ENCODE measurements at regions not wholly inside any gene's neighbourhood (a gene's known extent, or its start where the extent isn't known, plus 50 kb on each side); places are given as distances from the start of the nearest gene placed in this dataset.

- no peak for DNase-seq
These were observed 433.2 kb upstream of the SMARCA2 start for GRCh38 chr9:1581926-1582325.

- DNase-seq, result no peak
These were observed 423.8 kb upstream of the SMARCA2 start for GRCh38 chr9:1591310-1591709.

- no peak for DNase-seq
These were observed 416.9 kb upstream of the SMARCA2 start for GRCh38 chr9:1598270-1598669.

GRCh38 chr9:1599961-1600360 is 415.2 kb upstream of the SMARCA2 start:
- no peak for DNase-seq

- no peak for DNase-seq
These were observed 410.1 kb upstream of the SMARCA2 start for GRCh38 chr9:1604942-1605560.

GRCh38 chr9:1606253-1606652 is 408.9 kb upstream of the SMARCA2 start:
- no peak for DNase-seq

- no peak for DNase-seq
These were observed 402.3 kb upstream of the SMARCA2 start for GRCh38 chr9:1612886-1613285.

- no peak for DNase-seq
These were observed 397.7 kb upstream of the SMARCA2 start for GRCh38 chr9:1617419-1617818.

GRCh38 chr9:1619915-1620710 is 395.0 kb upstream of the SMARCA2 start:
- no peak for DNase-seq

- no peak for DNase-seq
These were observed 377.7 kb upstream of the SMARCA2 start for GRCh38 chr9:1637401-1637800.

GRCh38 chr9:1639166-1639565 is 376.0 kb upstream of the SMARCA2 start:
- no peak for DNase-seq

- DNase-seq, result no peak
These were observed 367.4 kb upstream of the SMARCA2 start for GRCh38 chr9:1647776-1648175.

GRCh38 chr9:1653282-1653681 is 361.9 kb upstream of the SMARCA2 start:
- no peak for DNase-seq

- DNase-seq, result no peak
These were observed 356.3 kb upstream of the SMARCA2 start for GRCh38 chr9:1658661-1659362.

GRCh38 chr9:1659363-1659690 is 355.8 kb upstream of the SMARCA2 start:
- no peak for DNase-seq

GRCh38 chr9:1668441-1668840 is 346.7 kb upstream of the SMARCA2 start:
- DNase-seq, result no peak

GRCh38 chr9:1673300-1673699 is 341.8 kb upstream of the SMARCA2 start:
- no peak for DNase-seq

- DNase-seq, result no peak
These were observed 338.4 kb upstream of the SMARCA2 start for GRCh38 chr9:1676771-1677170.

- DNase-seq, result no peak
These were observed 331.2 kb upstream of the SMARCA2 start for GRCh38 chr9:1683951-1684350.

- no peak for DNase-seq
These were observed 316.2 kb upstream of the SMARCA2 start for GRCh38 chr9:1698991-1699390.

- no peak for DNase-seq
These were observed 314.0 kb upstream of the SMARCA2 start for GRCh38 chr9:1701113-1701512.

- no peak for DNase-seq
These were observed 312.4 kb upstream of the SMARCA2 start for GRCh38 chr9:1702701-1703100.

- no peak for DNase-seq
These were observed 307.9 kb upstream of the SMARCA2 start for GRCh38 chr9:1707291-1707690.

- no peak for DNase-seq
These were observed 306.9 kb upstream of the SMARCA2 start for GRCh38 chr9:1708219-1708618.
